Neural cell (in vitro differentiated cells): ENCODE measurements at regions not wholly inside any gene's neighbourhood (a gene's known extent, or its start where the extent isn't known, plus 50 kb on each side); places are given as distances from the start of the nearest gene placed in this dataset.

Experiments used
- H2AFZ ChIP-seq: fragments of 200-600, 300-800 bp; sonication (generic), shearing (Covaris generic); 2 replicates; pipeline ENCODE4 v1.6.0; 2014; ENCODE audit warnings: low read depth, mild to moderate bottlenecking, antibody characterized with exemption, low read length, moderate library complexity
- H3F3A ChIP-seq: fragments of 200-600 bp; shearing (Covaris generic); 2 replicates; pipeline ENCODE4 v1.6.1; 2016; ENCODE audit warnings: mild to moderate bottlenecking, moderate library complexity, mixed read lengths, antibody characterized with exemption, low read length; ENCODE audit not compliant: insufficient read depth, poor library complexity, severe bottlenecking
- H3K27ac ChIP-seq: fragments of 200-600, 300-800 bp; sonication (generic), shearing (Covaris generic); 2 replicates; pipeline ENCODE4 v1.5.1; 2014; ENCODE audit warnings: mild to moderate bottlenecking, low read length, moderate library complexity
- H3K27me3 ChIP-seq: fragments of 300-800, 200-600 bp; sonication (generic), shearing (Covaris generic); 2 replicates; pipeline ENCODE4 v1.6.0; 2014; ENCODE audit warnings: mild to moderate bottlenecking, low read depth, low read length, moderate library complexity; ENCODE audit not compliant: insufficient read depth
- H3K36me3 ChIP-seq: fragments of 300-800, 200-600 bp; sonication (generic), shearing (Covaris generic); 2 replicates; pipeline ENCODE4 v1.5.1; 2014; ENCODE audit warnings: mild to moderate bottlenecking, antibody characterized with exemption, low read length, moderate library complexity; ENCODE audit not compliant: insufficient read depth
- H3K4me2 ChIP-seq: fragments of 300-800, 200-600 bp; sonication (generic), shearing (Covaris generic); 2 replicates; pipeline ENCODE4 v1.6.0; 2014; ENCODE audit warnings: mild to moderate bottlenecking, low read length
- H3K4me3 ChIP-seq: fragments of 300-800, 200-600 bp; sonication (generic), shearing (Covaris generic); 2 replicates; pipeline ENCODE4 v1.5.1; 2014; ENCODE audit warnings: mild to moderate bottlenecking, low read length, moderate library complexity
- H3K79me2 ChIP-seq: fragments of 200-600 bp; shearing (Covaris generic); replicated peaks from 2 replicates; pipeline ENCODE4 v1.6.0; 2014; ENCODE audit warnings: mild to moderate bottlenecking, low read length, moderate library complexity; ENCODE audit not compliant: insufficient read depth
- H3K9ac ChIP-seq: fragments of 300-800, 200-600 bp; sonication (generic), shearing (Covaris generic); 2 replicates; pipeline ENCODE4 v1.6.1; 2016; ENCODE audit warnings: mild to moderate bottlenecking, low read length, mixed read lengths
- H3K9me2 ChIP-seq: fragments of 200-600 bp; shearing (Covaris generic); 2 replicates; pipeline ENCODE4 v1.6.1; 2016; ENCODE audit warnings: mild to moderate bottlenecking, low read length, mixed read lengths; ENCODE audit not compliant: insufficient read depth
- H3K9me3 ChIP-seq: fragments of 200-600, 300-800 bp; sonication (generic), shearing (Covaris generic); 2 replicates; pipeline ENCODE4 v1.6.1; 2016; ENCODE audit warnings: mild to moderate bottlenecking, mixed run types, low read length, moderate library complexity, mixed read lengths
- H4K20me1 ChIP-seq: fragments of 200-600 bp; shearing (Covaris generic); 2 replicates; pipeline ENCODE4 v1.6.1; 2016; ENCODE audit warnings: mild to moderate bottlenecking, mixed run types; ENCODE audit not compliant: insufficient read depth
- EP300 ChIP-seq: fragments of 450-650 bp; conservative IDR thresholded peaks from 2 replicates; pipeline ENCODE4 v1.6.1; 2014; ENCODE audit warnings: antibody characterized with exemption, mild to moderate bottlenecking, moderate library complexity; ENCODE audit not compliant: poor library complexity, severe bottlenecking
- EZH2 ChIP-seq: fragments of 200-600, 300-800 bp; shearing (Covaris generic), sonication (generic); IDR thresholded peaks from 2 replicates; pipeline ENCODE4 v1.6.1; 2014; ENCODE audit warnings: antibody characterized with exemption, low read length, borderline replicate concordance, mild to moderate bottlenecking; ENCODE audit not compliant: insufficient read depth, poor library complexity, severe bottlenecking
- MXI1 ChIP-seq: fragments of 450-650 bp; conservative IDR thresholded peaks from 2 replicates; pipeline ENCODE4 v1.6.1; 2014; ENCODE audit warnings: antibody characterized with exemption, mild to moderate bottlenecking; ENCODE audit not compliant: poor library complexity, severe bottlenecking
- POLR2AphosphoS5 ChIP-seq: IDR thresholded peaks from 2 replicates; pipeline ENCODE4 v1.6.1; 2012
- RAD21 ChIP-seq: fragments of 450-650 bp; conservative IDR thresholded peaks from 2 replicates; pipeline ENCODE4 v1.6.1; 2014; ENCODE audit warnings: antibody characterized with exemption, mild to moderate bottlenecking, moderate library complexity
- REST ChIP-seq: IDR thresholded peaks from 2 replicates; pipeline ENCODE4 v1.6.1; 2012; ENCODE audit warnings: borderline replicate concordance
- SMC3 ChIP-seq: fragments of 450-650 bp; conservative IDR thresholded peaks from 2 replicates; pipeline ENCODE4 v1.6.1; 2014; ENCODE audit warnings: antibody characterized with exemption, mild to moderate bottlenecking, moderate library complexity; ENCODE audit not compliant: poor library complexity
- TAF1 ChIP-seq: IDR thresholded peaks from 2 replicates; pipeline ENCODE4 v1.6.1; 2012; ENCODE audit warnings: low read depth
- TF ChIP-seq, protein P1 (sequence below): fragments of 450-650 bp; IDR thresholded peaks from 2 replicates; pipeline ENCODE4 v1.5.1; 2014; ENCODE audit warnings: antibody characterized with exemption, mild to moderate bottlenecking, moderate library complexity; ENCODE audit not compliant: poor library complexity, severe bottlenecking

- Histone ChIP-seq H3K27ac (no peak overlapping the region), H3K27me3 (no peaks in the 10 kb centered on the region), H3K9me2 (no peaks in the 10 kb centered on the region), H3K36me3 (no peaks in the 10 kb centered on the region), H2AFZ (no peak overlapping the region), H3K79me2 (no peaks in the 10 kb centered on the region), H3K4me2 (no peak overlapping the region), H3F3A (no peaks in the 10 kb centered on the region), H3K9ac (no peak overlapping the region), H3K4me3 (no peak overlapping the region), H3K9me3 (no peaks in the 10 kb centered on the region), H4K20me1 (no peaks in the 10 kb centered on the region)
- no peak for TF ChIP-seq EZH2
- no peak for TF ChIP-seq REST
- TF ChIP-seq MXI1: no peak
- no peak for TF ChIP-seq EP300
- TF ChIP-seq TAF1: no peak
- TF ChIP-seq SMC3: no peak
- TF ChIP-seq, protein P1, sequence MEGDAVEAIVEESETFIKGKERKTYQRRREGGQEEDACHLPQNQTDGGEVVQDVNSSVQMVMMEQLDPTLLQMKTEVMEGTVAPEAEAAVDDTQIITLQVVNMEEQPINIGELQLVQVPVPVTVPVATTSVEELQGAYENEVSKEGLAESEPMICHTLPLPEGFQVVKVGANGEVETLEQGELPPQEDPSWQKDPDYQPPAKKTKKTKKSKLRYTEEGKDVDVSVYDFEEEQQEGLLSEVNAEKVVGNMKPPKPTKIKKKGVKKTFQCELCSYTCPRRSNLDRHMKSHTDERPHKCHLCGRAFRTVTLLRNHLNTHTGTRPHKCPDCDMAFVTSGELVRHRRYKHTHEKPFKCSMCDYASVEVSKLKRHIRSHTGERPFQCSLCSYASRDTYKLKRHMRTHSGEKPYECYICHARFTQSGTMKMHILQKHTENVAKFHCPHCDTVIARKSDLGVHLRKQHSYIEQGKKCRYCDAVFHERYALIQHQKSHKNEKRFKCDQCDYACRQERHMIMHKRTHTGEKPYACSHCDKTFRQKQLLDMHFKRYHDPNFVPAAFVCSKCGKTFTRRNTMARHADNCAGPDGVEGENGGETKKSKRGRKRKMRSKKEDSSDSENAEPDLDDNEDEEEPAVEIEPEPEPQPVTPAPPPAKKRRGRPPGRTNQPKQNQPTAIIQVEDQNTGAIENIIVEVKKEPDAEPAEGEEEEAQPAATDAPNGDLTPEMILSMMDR: no peak
- no peak for TF ChIP-seq POLR2AphosphoS5
- TF ChIP-seq RAD21: no peak
These were observed 181.1 kb downstream of the SOCS6 start for GRCh38 chr18:70469916-70470315.

DNA sequence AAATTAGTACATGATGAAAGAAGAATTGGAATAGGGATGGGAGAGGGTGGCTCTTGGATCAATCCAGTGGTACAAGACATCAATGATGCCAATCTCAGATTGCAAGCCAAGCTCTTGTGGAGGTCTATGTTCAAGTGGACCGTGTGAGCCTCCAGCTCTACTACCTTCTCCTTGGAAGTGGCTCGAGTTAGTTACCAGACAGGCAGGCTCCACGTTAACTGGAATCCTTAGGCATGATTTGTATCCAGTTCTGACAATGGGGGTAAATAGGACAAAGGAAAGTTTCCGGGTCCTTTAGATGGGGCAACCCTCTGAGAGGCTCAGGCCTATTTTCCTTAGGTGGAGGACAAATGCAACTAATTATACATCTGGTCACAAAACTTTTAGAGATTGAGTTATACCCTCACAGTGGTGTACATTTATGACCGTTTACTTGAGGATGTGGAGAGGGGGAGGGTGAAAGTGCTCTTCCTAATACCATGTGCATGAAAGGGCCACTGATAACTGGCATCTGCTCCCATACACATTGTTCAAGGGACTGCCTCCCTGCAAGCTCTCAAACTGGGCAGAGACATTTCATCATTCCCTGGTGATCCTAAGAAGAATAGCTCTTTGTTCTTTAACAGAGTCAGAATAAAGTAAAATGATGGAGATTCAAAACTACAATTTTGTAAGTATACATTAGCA, 180.2 kb downstream of the SOCS6 start:
- Histone ChIP-seq H3K27me3 (no peaks in the 10 kb centered on the region), H3K36me3 (no peaks in the 10 kb centered on the region), H3K79me2 (no peaks in the 10 kb centered on the region), H4K20me1 (no peaks in the 10 kb centered on the region), H3K9ac (no peak overlapping the region), H3K9me2 (no peaks in the 10 kb centered on the region), H3F3A (no peaks in the 10 kb centered on the region), H3K9me3 (no peaks in the 10 kb centered on the region), H3K4me3 (no peak overlapping the region), H2AFZ (no peak overlapping the region), H3K27ac (no peak overlapping the region), H3K4me2 (no peak overlapping the region)
- TF ChIP-seq, protein P1: no peak
- TF ChIP-seq RAD21 (no peak), EZH2 (no peak), REST (no peak)
